H9 (cell line): ENCODE measurements at regions not wholly inside any gene's neighbourhood (a gene's known extent, or its start where the extent isn't known, plus 50 kb on each side); places are given as distances from the start of the nearest gene placed in this dataset.

ENCODE experiments used
- DNase-seq: peaks from one replicate; pipeline ENCODE4 v3.0.0-alpha.2; 2017
- H2AFZ ChIP-seq: one replicate; pipeline ENCODE4 v1.6.1; 2013; ENCODE audit warnings: mild to moderate bottlenecking, low read length, control low read depth, moderate library complexity
- H2AK5ac ChIP-seq: 2 replicates; pipeline ENCODE4 v1.6.1; 2013; ENCODE audit warnings: low read length, control low read depth, mixed read lengths; ENCODE audit not compliant: insufficient read length
- H2BK120ac ChIP-seq: one replicate; pipeline ENCODE4 v1.6.1; 2013; ENCODE audit warnings: low read depth, mild to moderate bottlenecking, low read length, control low read depth, inconsistent platforms; ENCODE audit not compliant: poor library complexity, severe bottlenecking
- H2BK12ac ChIP-seq: 2 replicates; pipeline ENCODE4 v1.6.1; 2013; ENCODE audit warnings: low read length, control low read depth, mixed read lengths, low read depth; ENCODE audit not compliant: insufficient read length
- H2BK15ac ChIP-seq: 2 replicates; pipeline ENCODE4 v1.6.1; 2013; ENCODE audit warnings: low read depth, low read length, control low read depth
- H2BK20ac ChIP-seq: one replicate; pipeline ENCODE4 v1.6.1; 2013; ENCODE audit warnings: low read depth, mild to moderate bottlenecking, low read length, control low read depth, inconsistent platforms; ENCODE audit not compliant: poor library complexity, severe bottlenecking
- H2BK5ac ChIP-seq: 2 replicates; pipeline ENCODE4 v1.6.1; 2013; ENCODE audit warnings: low read length, control low read depth, mixed read lengths; ENCODE audit not compliant: insufficient read length
- H3K14ac ChIP-seq: 2 replicates; pipeline ENCODE4 v1.6.1; 2013; ENCODE audit warnings: low read length, control low read depth; ENCODE audit not compliant: insufficient read depth
- H3K18ac ChIP-seq: 2 replicates; pipeline ENCODE4 v1.6.1; 2013; ENCODE audit warnings: low read depth, mild to moderate bottlenecking, mixed read lengths, low read length, control low read depth; ENCODE audit not compliant: insufficient read length
- H3K23ac ChIP-seq: 2 replicates; pipeline ENCODE4 v1.6.1; 2013; ENCODE audit warnings: low read length, control low read depth, mixed read lengths, low read depth; ENCODE audit not compliant: insufficient read length
- H3K23me2 ChIP-seq: 2 replicates; pipeline ENCODE4 v1.6.1; 2013; ENCODE audit warnings: low read depth, mild to moderate bottlenecking, mixed read lengths, low read length, control low read depth; ENCODE audit not compliant: insufficient read length, poor library complexity, severe bottlenecking
- H3K27ac ChIP-seq: 2 replicates; pipeline ENCODE4 v1.5.1; 2013; ENCODE audit warnings: low read length, control low read depth, mixed read lengths, low read depth; ENCODE audit not compliant: insufficient read length
- H3K27me3 ChIP-seq: 2 replicates; pipeline ENCODE4 v1.6.1; 2013; ENCODE audit warnings: low read length, control low read depth, inconsistent platforms; ENCODE audit not compliant: insufficient read depth
- H3K4ac ChIP-seq: 2 replicates; pipeline ENCODE4 v1.6.1; 2013; ENCODE audit warnings: low read depth, mild to moderate bottlenecking, control low read depth, inconsistent platforms, low read length, moderate library complexity
- H3K4me1 ChIP-seq: 2 replicates; pipeline ENCODE4 v1.6.1; 2013; ENCODE audit warnings: low read length, control low read depth, inconsistent platforms; ENCODE audit not compliant: insufficient read depth
- H3K4me2 ChIP-seq: 2 replicates; pipeline ENCODE4 v1.6.1; 2013; ENCODE audit warnings: low read length, control low read depth, mixed read lengths; ENCODE audit not compliant: insufficient read length, insufficient read depth
- H3K56ac ChIP-seq: 2 replicates; pipeline ENCODE4 v1.6.1; 2013; ENCODE audit warnings: low read depth, mild to moderate bottlenecking, mixed read lengths, low read length, control low read depth; ENCODE audit not compliant: insufficient read length
- H3K79me1 ChIP-seq: 2 replicates; pipeline ENCODE4 v1.6.1; 2013; ENCODE audit warnings: low read depth, mild to moderate bottlenecking, moderate library complexity, low read length, control low read depth, inconsistent platforms; ENCODE audit not compliant: insufficient read depth, poor library complexity, severe bottlenecking
- H3K79me2 ChIP-seq: 2 replicates; pipeline ENCODE4 v1.6.1; 2013; ENCODE audit warnings: low read length, control low read depth, inconsistent platforms; ENCODE audit not compliant: insufficient read depth
- H3K9ac ChIP-seq: 2 replicates; pipeline ENCODE4 v1.6.1; 2013; ENCODE audit warnings: low read length, control low read depth, mixed read lengths; ENCODE audit not compliant: insufficient read length; ENCODE audit errors: extremely low read depth
- H3K9me3 ChIP-seq: one replicate; pipeline ENCODE4 v1.6.1; 2013; ENCODE audit warnings: low read depth, low read length, inconsistent platforms; ENCODE audit not compliant: control insufficient read depth
- H3T11ph ChIP-seq: one replicate; pipeline ENCODE4 v1.6.1; 2013; ENCODE audit warnings: mild to moderate bottlenecking, low read length, control low read depth, inconsistent platforms
- H4K20me1 ChIP-seq: one replicate; pipeline ENCODE4 v1.6.1; 2013; ENCODE audit not compliant: control insufficient read depth, insufficient read length, insufficient read depth
- H4K5ac ChIP-seq: 2 replicates; pipeline ENCODE4 v1.6.1; 2013; ENCODE audit warnings: low read depth, mild to moderate bottlenecking, mixed read lengths, low read length, control low read depth; ENCODE audit not compliant: insufficient read length
- H4K8ac ChIP-seq: replicated peaks from 2 replicates; pipeline ENCODE4 v1.6.1; 2013; ENCODE audit warnings: low read length, control low read depth, mixed read lengths, low read depth; ENCODE audit not compliant: insufficient read length
- H4K91ac ChIP-seq: 2 replicates; pipeline ENCODE4 v1.6.1; 2013; ENCODE audit warnings: low read depth, mild to moderate bottlenecking, moderate library complexity, mixed read lengths, low read length, control low read depth; ENCODE audit not compliant: insufficient read length
- H3K27ac Mint-ChIP-seq, 3 experiments: 2 replicates in 2 of 3; 3 replicates in 1 of 3; pipeline ENCODE4 v1.8.0; 2020 to 2021; ENCODE audit warnings: mixed read lengths in 3 of 3, mild to moderate bottlenecking in 1 of 3, moderate library complexity in 1 of 3
- H3K27me3 Mint-ChIP-seq: 2 replicates; pipeline ENCODE4 v1.8.0; 2021; ENCODE audit warnings: low read depth, mild to moderate bottlenecking, moderate library complexity, mixed read lengths
- H3K36me3 Mint-ChIP-seq, 3 experiments: 2 replicates in 2 of 3; 3 replicates in 1 of 3; pipeline ENCODE4 v1.8.0; 2020 to 2021; ENCODE audit warnings: low read depth in 3 of 3, mixed read lengths in 3 of 3; ENCODE audit not compliant: insufficient read depth in 1 of 3
- H3K4me1 Mint-ChIP-seq, 2 experiments: 2 replicates each; pipeline ENCODE4 v1.8.0; 2020; ENCODE audit warnings: mixed read lengths in 2 of 2
- H3K4me3 Mint-ChIP-seq, 2 experiments: 2 replicates in 1 of 2; 3 replicates in 1 of 2; pipeline ENCODE4 v1.8.0; 2020 to 2021; ENCODE audit warnings: mild to moderate bottlenecking in 2 of 2, mixed read lengths in 2 of 2, moderate library complexity in 1 of 2
- H3K9me3 Mint-ChIP-seq, 2 experiments: 2 replicates in 1 of 2; 3 replicates in 1 of 2; pipeline ENCODE4 v1.8.0; 2020; ENCODE audit warnings: mild to moderate bottlenecking in 2 of 2, mixed read lengths in 2 of 2, moderate library complexity in 1 of 2
- CTCF ChIP-seq: fragments of 200-600 bp; sonication (generic); conservative IDR thresholded peaks from 3 replicates; pipeline ENCODE4 v1.8.0; 2021; ENCODE audit warnings: antibody characterized with exemption, mild to moderate bottlenecking
- WGBS: extraction: QIAGEN DNeasy Blood & Tissue Kit; methylation state at CpG from one replicate; pipeline ENCODE4 v1.1.7; 2013; ENCODE audit warnings: missing lambda C conversion rate, low lambda C conversion rate, mixed read lengths; ENCODE audit not compliant: insufficient read length; ENCODE audit errors: extremely low coverage; 5-methylcytosine and 5-hydroxymethylcytosine counted together

- Histone ChIP-seq H2BK120ac (no peak overlapping the region), H3K9me3 (no peaks in the 10 kb centered on the region), H2AFZ (no peak overlapping the region), H3T11ph (no peak overlapping the region), H3K14ac (no peak overlapping the region), H4K20me1 (no peaks in the 10 kb centered on the region), H2AK5ac (no peak overlapping the region), H3K79me2 (no peaks in the 10 kb centered on the region), H3K9ac (no peak overlapping the region), H3K4ac (no peak overlapping the region), H3K27ac (no peak overlapping the region), H2BK5ac (no peak overlapping the region), H4K8ac (no peak overlapping the region), H2BK12ac (no peak overlapping the region), H3K79me1 (no peaks in the 10 kb centered on the region), H4K91ac (no peak overlapping the region), H2BK15ac (no peak overlapping the region), H3K18ac (no peak overlapping the region), H4K5ac (no peak overlapping the region), H3K56ac (no peak overlapping the region), H2BK20ac (no peak overlapping the region), H3K23me2 (no peaks in the 10 kb centered on the region), H3K27me3 (no peaks in the 10 kb centered on the region), H3K4me2 (no peak overlapping the region), H3K4me1 (peaks cover 2% of the 10 kb centered on the region; the same call in 1 of the 2 replicates), H3K23ac (no peak overlapping the region)
- WGBS, result no CpG with 5 or more reads among the region's 2 CpGs
- Mint-ChIP-seq H3K4me1 (peaks cover 5 to 13% of the 10 kb centered on the region in 2 experiments), H3K4me3 (no peak overlapping the region), H3K36me3 (no peaks in the 10 kb centered on the region), H3K9me3 (no peaks in the 10 kb centered on the region; a peak in 1 of 5 replicates), H3K27me3 (no peaks in the 10 kb centered on the region), H3K27ac (no peak overlapping the region)
- DNase-seq, result no peak
- no peak for TF ChIP-seq CTCF
Measured at GRCh38 chr3:5813521-5813920, 626.0 kb downstream of the EDEM1 start.
